Mesenchymal stem cell (in vitro differentiated cells and primary cell): ENCODE measurements at regions not wholly inside any gene's neighbourhood (a gene's known extent, or its start where the extent isn't known, plus 50 kb on each side); places are given as distances from the start of the nearest gene placed in this dataset.

Source experiments
- DNase-seq: peaks from one replicate; pipeline ENCODE4 v3.0.0-alpha.2; 2013
- H2AFZ ChIP-seq: one replicate; pipeline ENCODE4 v1.6.1; 2013; ENCODE audit warnings: low read depth, mild to moderate bottlenecking, control low read depth, inconsistent platforms, low read length, moderate library complexity
- H2AK5ac ChIP-seq: 2 replicates; pipeline ENCODE4 v1.6.1; 2013; ENCODE audit warnings: low read length, moderate library complexity, mild to moderate bottlenecking, inconsistent platforms; ENCODE audit not compliant: severe bottlenecking
- H2BK120ac ChIP-seq: one replicate; pipeline ENCODE4 v1.6.1; 2013; ENCODE audit warnings: low read depth, mild to moderate bottlenecking, inconsistent platforms, low read length, moderate library complexity
- H2BK12ac ChIP-seq, 2 experiments: one replicate each; pipeline ENCODE4 v1.6.1; 2013; ENCODE audit warnings: inconsistent platforms in 2 of 2, low read length in 2 of 2, mild to moderate bottlenecking in 2 of 2, moderate library complexity in 2 of 2, control low read depth in 1 of 2
- H2BK15ac ChIP-seq: one replicate; pipeline ENCODE4 v1.6.1; 2013; ENCODE audit warnings: mild to moderate bottlenecking, low read depth, inconsistent platforms; ENCODE audit not compliant: poor library complexity, severe bottlenecking
- H2BK5ac ChIP-seq: 2 replicates; pipeline ENCODE4 v1.6.1; 2013; ENCODE audit warnings: low read depth, mild to moderate bottlenecking, low read length, control low read depth, inconsistent platforms; ENCODE audit not compliant: poor library complexity, severe bottlenecking
- H3K14ac ChIP-seq, 2 experiments: one replicate each; pipeline ENCODE4 v1.6.1; 2013; ENCODE audit warnings: inconsistent platforms in 2 of 2, low read length in 2 of 2, control low read depth in 1 of 2, mild to moderate bottlenecking in 1 of 2, moderate library complexity in 1 of 2
- H3K18ac ChIP-seq, 2 experiments: one replicate each; pipeline ENCODE4 v1.6.1; 2013; ENCODE audit warnings: inconsistent platforms in 2 of 2, low read length in 2 of 2, control low read depth in 1 of 2, low read depth in 1 of 2, mild to moderate bottlenecking in 1 of 2
- H3K23ac ChIP-seq, 2 experiments: one replicate each; pipeline ENCODE4 v1.6.1; 2013; ENCODE audit warnings: inconsistent platforms in 2 of 2, low read length in 2 of 2, mild to moderate bottlenecking in 2 of 2, moderate library complexity in 2 of 2, control low read depth in 1 of 2
- H3K27ac ChIP-seq: 2 replicates; pipeline ENCODE4 v1.5.1; 2013; ENCODE audit warnings: mild to moderate bottlenecking, moderate library complexity, low read length, control low read depth, inconsistent platforms; ENCODE audit not compliant: poor library complexity, severe bottlenecking
- H3K27me3 ChIP-seq, 2 experiments: 2 replicates each; pipeline versions ENCODE4 v1.6.1 to v1.7.0; 2013; ENCODE audit warnings: low read length in 2 of 2, mild to moderate bottlenecking in 2 of 2, moderate library complexity in 2 of 2, control low read depth in 1 of 2, inconsistent platforms in 1 of 2; ENCODE audit not compliant: control insufficient read depth in 1 of 2, insufficient read depth in 1 of 2
- H3K36me3 ChIP-seq, 2 experiments: 2 replicates each; pipeline versions ENCODE4 v1.6.1 to v1.7.0; 2013; ENCODE audit warnings: low read length in 2 of 2, control low read depth in 1 of 2, inconsistent platforms in 1 of 2, low read depth in 1 of 2, mild to moderate bottlenecking in 1 of 2; ENCODE audit not compliant: insufficient read depth in 2 of 2, control insufficient read depth in 1 of 2
- H3K4ac ChIP-seq, 2 experiments: one replicate each; pipeline ENCODE4 v1.6.1; 2013; ENCODE audit warnings: inconsistent platforms in 2 of 2, low read length in 2 of 2, mild to moderate bottlenecking in 2 of 2, moderate library complexity in 2 of 2, control low read depth in 1 of 2, low read depth in 1 of 2
- H3K4me1 ChIP-seq: 2 replicates; pipeline ENCODE4 v1.6.1; 2013; ENCODE audit warnings: low read depth, low read length, control low read depth; ENCODE audit not compliant: control insufficient read depth, insufficient read depth
- H3K4me2 ChIP-seq: 2 replicates; pipeline ENCODE4 v1.6.1; 2013; ENCODE audit warnings: low read length, mild to moderate bottlenecking, inconsistent platforms; ENCODE audit not compliant: poor library complexity, severe bottlenecking
- H3K4me3 ChIP-seq, 2 experiments: 2 replicates each; pipeline versions ENCODE4 v1.5.1 to v1.7.0; 2013; ENCODE audit warnings: low read length in 2 of 2, mild to moderate bottlenecking in 2 of 2, control low read depth in 1 of 2, low read depth in 1 of 2; ENCODE audit not compliant: insufficient read depth in 1 of 2
- H3K79me1 ChIP-seq: replicated peaks from 2 replicates; pipeline ENCODE4 v1.6.1; 2013; ENCODE audit warnings: mild to moderate bottlenecking, control low read depth, low read length, inconsistent platforms; ENCODE audit not compliant: poor library complexity, severe bottlenecking
- H3K9ac ChIP-seq: 2 replicates; pipeline ENCODE4 v1.7.0; 2013; ENCODE audit warnings: mild to moderate bottlenecking, low read length, moderate library complexity
- H3K9me3 ChIP-seq: 2 replicates; pipeline ENCODE4 v1.7.0; 2013; ENCODE audit warnings: mild to moderate bottlenecking, low read length; ENCODE audit not compliant: control insufficient read depth
- H4K8ac ChIP-seq: one replicate; pipeline ENCODE4 v1.6.1; 2013; ENCODE audit warnings: inconsistent platforms, mild to moderate bottlenecking, low read length, moderate library complexity
- H4K91ac ChIP-seq: one replicate; pipeline ENCODE4 v1.6.1; 2013; ENCODE audit warnings: mild to moderate bottlenecking, low read length, inconsistent platforms
- WGBS: methylation state at CpG from one replicate; pipeline ENCODE4 v1.1.7; 2013; ENCODE audit warnings: mixed read lengths; 5-methylcytosine and 5-hydroxymethylcytosine counted together

GRCh38 chr6:54013966-54014365 is 97.3 kb upstream of the MLIP start:
- Histone ChIP-seq H2BK15ac (no peak overlapping the region), H3K23ac (no peak overlapping the region), H3K4me2 (no peak overlapping the region), H2BK12ac (no peak overlapping the region), H2AFZ (no peak overlapping the region), H3K9me3 (no peaks in the 10 kb centered on the region), H4K8ac (no peak overlapping the region), H3K4ac (no peak overlapping the region), H3K27ac (no peak overlapping the region), H3K14ac (no peak overlapping the region), H3K79me1 (no peaks in the 10 kb centered on the region), H3K4me3 (no peak overlapping the region), H3K27me3 (no peaks in the 10 kb centered on the region), H4K91ac (no peak overlapping the region), H3K36me3 (no peaks in the 10 kb centered on the region), H2BK5ac (no peak overlapping the region), H2BK120ac (no peak overlapping the region), H2AK5ac (no peak overlapping the region), H3K4me1 (peaks cover 2% of the 10 kb centered on the region), H3K18ac (no peak overlapping the region), H3K9ac (no peak overlapping the region)
- no peak for DNase-seq

- Histone ChIP-seq H4K91ac (no peak overlapping the region), H3K4ac (no peak overlapping the region), H2BK15ac (no peak overlapping the region), H3K9me3 (no peaks in the 10 kb centered on the region), H3K27ac (no peak overlapping the region), H3K23ac (no peak overlapping the region), H3K14ac (no peak overlapping the region), H2BK5ac (no peak overlapping the region), H3K79me1 (no peaks in the 10 kb centered on the region), H4K8ac (no peak overlapping the region), H3K9ac (no peak overlapping the region), H3K18ac (no peak overlapping the region), H2BK12ac (no peak overlapping the region), H3K4me3 (no peak overlapping the region), H2AK5ac (no peak overlapping the region), H2AFZ (no peak overlapping the region), H3K27me3 (no peaks in the 10 kb centered on the region), H3K36me3 (no peaks in the 10 kb centered on the region), H3K4me2 (no peak overlapping the region), H3K4me1 (peaks cover 2% of the 10 kb centered on the region), H2BK120ac (no peak overlapping the region)
- WGBS: 87% methylated on average over 8 of the region's 8 CpGs
- DNase-seq: no peak
These were observed 96.8 kb upstream of the MLIP start for GRCh38 chr6:54014440-54014839.

- Histone ChIP-seq H3K4me3 (no peak overlapping the region), H3K4ac (no peak overlapping the region), H3K4me2 (no peak overlapping the region), H3K18ac (no peak overlapping the region), H3K79me1 (no peaks in the 10 kb centered on the region), H4K8ac (no peak overlapping the region), H2BK15ac (no peak overlapping the region), H4K91ac (no peak overlapping the region), H2AK5ac (no peak overlapping the region), H3K9ac (no peak overlapping the region), H3K14ac (no peak overlapping the region), H3K9me3 (no peaks in the 10 kb centered on the region), H3K23ac (no peak overlapping the region), H2AFZ (no peak overlapping the region), H2BK5ac (no peak overlapping the region), H3K27ac (no peak overlapping the region), H3K36me3 (no peaks in the 10 kb centered on the region), H2BK120ac (no peak overlapping the region), H2BK12ac (no peak overlapping the region), H3K27me3 (no peaks in the 10 kb centered on the region), H3K4me1 (no peaks in the 10 kb centered on the region)
- DNase-seq: no peak
- WGBS: no CpG with 5 or more reads among the region's 2 CpGs
These were observed 93.4 kb upstream of the MLIP start for GRCh38 chr6:54017877-54018276.

DNA sequence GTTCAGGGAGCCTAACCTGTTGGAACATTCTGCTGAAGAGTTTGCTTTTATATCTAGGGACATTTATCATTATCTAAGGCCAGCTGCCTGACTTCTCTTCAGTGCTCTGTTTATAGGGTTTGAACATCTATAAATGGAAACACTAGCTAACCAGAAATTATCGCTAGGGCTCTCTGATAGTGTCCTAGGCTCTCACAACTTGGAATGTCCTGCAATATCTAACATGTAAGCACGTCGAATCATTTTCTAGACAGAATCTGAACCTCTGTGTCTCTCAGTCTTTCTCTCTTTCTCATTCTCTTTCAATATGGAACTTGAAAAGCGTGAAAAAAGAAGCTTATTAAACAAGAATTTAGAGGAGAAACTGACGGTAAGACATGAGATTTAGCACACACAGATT is 92.5 kb upstream of the MLIP start:
- Histone ChIP-seq H2BK5ac (no peak overlapping the region), H3K9me3 (no peaks in the 10 kb centered on the region), H4K8ac (no peak overlapping the region), H3K14ac (no peak overlapping the region), H2BK120ac (no peak overlapping the region), H3K27me3 (no peaks in the 10 kb centered on the region), H3K4me3 (no peak overlapping the region), H3K4ac (no peak overlapping the region), H2AK5ac (no peak overlapping the region), H2BK15ac (no peak overlapping the region), H3K4me1 (no peaks in the 10 kb centered on the region), H3K9ac (no peak overlapping the region), H3K79me1 (no peaks in the 10 kb centered on the region), H2BK12ac (no peak overlapping the region), H3K23ac (no peak overlapping the region), H3K27ac (no peak overlapping the region), H3K4me2 (no peak overlapping the region), H2AFZ (no peak overlapping the region), H3K18ac (no peak overlapping the region), H3K36me3 (no peaks in the 10 kb centered on the region), H4K91ac (no peak overlapping the region)
- 84% methylated on average over 5 of the region's 5 CpGs for WGBS
- DNase-seq: no peak
